ENCODE measurements at regions not wholly inside any gene's neighbourhood (a gene's known extent, or its start where the extent isn't known, plus 50 kb on each side); places are given as distances from the start of the nearest gene placed in this dataset.
"Not testable (repeated sequence)": the region's sequence is repeated elsewhere in the genome, so short reads cannot be mapped to it uniquely, and the experiment has no call there.

GRCh38 chr2:87497700-87498099, 250.2 kb upstream of the PLGLB2 start:
- not testable (repeated sequence) for DNase-seq

GRCh38 chr2:87498169-87498853, 249.6 kb upstream of the PLGLB2 start:
- not testable (repeated sequence) for DNase-seq

GRCh38 chr2:87498854-87499238, 249.0 kb upstream of the PLGLB2 start:
- DNase-seq: not testable (repeated sequence)

GRCh38 chr2:87499860-87500259, 248.0 kb upstream of the PLGLB2 start:
- not testable (repeated sequence) for DNase-seq

GRCh38 chr2:87500421-87500820, 247.5 kb upstream of the PLGLB2 start:
- DNase-seq: not testable (repeated sequence)

GRCh38 chr2:87500951-87501350, 246.9 kb upstream of the PLGLB2 start:
- DNase-seq: not testable (repeated sequence)

- DNase-seq: not testable (repeated sequence)
These were observed 244.9 kb upstream of the PLGLB2 start for GRCh38 chr2:87502948-87503347.

- DNase-seq: not testable (repeated sequence)
These were observed 242.6 kb upstream of the PLGLB2 start for GRCh38 chr2:87505239-87505638.

- not testable (repeated sequence) for DNase-seq
These were observed 242.0 kb upstream of the PLGLB2 start for GRCh38 chr2:87505909-87506308.

- not testable (repeated sequence) for DNase-seq
These were observed 240.2 kb upstream of the PLGLB2 start for GRCh38 chr2:87507378-87508348.

- DNase-seq: not testable (repeated sequence)
These were observed 236.6 kb upstream of the PLGLB2 start for GRCh38 chr2:87511195-87511778.

GRCh38 chr2:87512864-87513530, 234.9 kb upstream of the PLGLB2 start:
- DNase-seq: not testable (repeated sequence)

GRCh38 chr2:87514034-87514433, 233.9 kb upstream of the PLGLB2 start:
- DNase-seq: not testable (repeated sequence)

GRCh38 chr2:87514515-87514914, 233.4 kb upstream of the PLGLB2 start:
- not testable (repeated sequence) for DNase-seq

GRCh38 chr2:87515226-87515625, 232.7 kb upstream of the PLGLB2 start:
- not testable (repeated sequence) for DNase-seq

- DNase-seq: not testable (repeated sequence)
These were observed 232.0 kb upstream of the PLGLB2 start for GRCh38 chr2:87515875-87516274.

- not testable (repeated sequence) for DNase-seq
These were observed 231.4 kb upstream of the PLGLB2 start for GRCh38 chr2:87516369-87516967.

GRCh38 chr2:87517438-87517837, 230.4 kb upstream of the PLGLB2 start:
- not testable (repeated sequence) for DNase-seq

GRCh38 chr2:87518066-87518465, 229.8 kb upstream of the PLGLB2 start:
- DNase-seq: not testable (repeated sequence)

- not testable (repeated sequence) for DNase-seq
These were observed 229.3 kb upstream of the PLGLB2 start for GRCh38 chr2:87518547-87518946.

GRCh38 chr2:87519158-87520011, 228.5 kb upstream of the PLGLB2 start:
- not testable (repeated sequence) for DNase-seq

Measured in activated CD8-positive, alpha-beta memory T cell treated with anti-CD3 and anti-CD28 coated beads, Interleukin-2, amount 50 U/mL, for 48 hours (primary cell).